A549 (cell line): ENCODE measurements at regions not wholly inside any gene's neighbourhood (a gene's known extent, or its start where the extent isn't known, plus 50 kb on each side); places are given as distances from the start of the nearest gene placed in this dataset.
A peak's percentile ranks its signal among the peaks of the same experiment; 100 is the strongest.

ENCODE experiments used
- ATAC-seq, 2 experiments: fragments of 200-7000 bp in 1 of 2; fragments of >200 bp in 1 of 2; cut with Nextera tagmentation in 1 of 2; cut with Tn5 transposase in 1 of 2; 3 replicates each; pipeline versions ENCODE4 v1.8.0 to v1.9.1; 2018 to 2020; ENCODE audit warnings: mild to moderate bottlenecking in 1 of 2, moderate library complexity in 1 of 2
- CTCF ChIA-PET: fragments of 300-600 bp; sonication (Branson Sonifier 250); formaldehyde crosslinking; extraction: SDS; loops from one replicate; lab custom pipeline; 2021; ENCODE audit warnings: antibody characterized with exemption, inconsistent platforms; lab: Yijun Ruan, JAX
- POLR2A ChIA-PET: fragments of 350-600 bp; formaldehyde crosslinking; extraction: SDS; loops from one replicate; lab custom pipeline; 2021; ENCODE audit warnings: antibody characterized with exemption, inconsistent platforms; lab: Yijun Ruan, JAX
- DNase-seq, 2 experiments: peaks; one replicate each; pipeline versions ENCODE4 v3.0.0 to v3.0.0-alpha.2; 2011 to 2016; ENCODE audit warnings: low read depth in 1 of 2, low spot score in 1 of 2
- FAIRE-seq: peaks from 2 replicates; lab custom pipeline; 2011; peaks lifted over from hg19 to GRCh38; lab: Jason Lieb, UNC
- H3K27ac ChIP-seq, 2 experiments: fragments of >200 bp; sonication (Bioruptor Twin); formaldehyde crosslinking; 3 replicates each; pipeline ENCODE4 v1.5.1; 2016 to 2017
- H3K4me1 ChIP-seq: fragments of >200 bp; sonication (Bioruptor Twin); formaldehyde crosslinking; 3 replicates; pipeline ENCODE4 v1.6.1; 2016
- H3K4me2 ChIP-seq: fragments of >200 bp; sonication (Bioruptor Twin); formaldehyde crosslinking; 3 replicates; pipeline ENCODE4 v1.6.1; 2016
- H3K4me3 ChIP-seq: fragments of >200 bp; sonication (Bioruptor Twin); formaldehyde crosslinking; 3 replicates; pipeline ENCODE4 v1.5.1; 2016
- H3K9me3 ChIP-seq: fragments of >200 bp; sonication (Bioruptor Twin); formaldehyde crosslinking; 3 replicates; pipeline ENCODE4 v1.6.1; 2016
- CTCF ChIP-seq: fragments of >200 bp; sonication (Bioruptor Twin); formaldehyde crosslinking; IDR thresholded peaks from 3 replicates; pipeline ENCODE4 v1.5.1; 2016
- EHMT2 ChIP-seq: fragments of 200-600 bp; sonication (generic); IDR thresholded peaks from 2 replicates; pipeline ENCODE4 v1.6.1; 2016; ENCODE audit warnings: antibody characterized with exemption, low read depth, mild to moderate bottlenecking, moderate library complexity
- GATA3 ChIP-seq: IDR thresholded peaks from 2 replicates; pipeline ENCODE4 v1.6.1; 2012; ENCODE audit warnings: borderline replicate concordance
- HES2 ChIP-seq: fragments of >200 bp; sonication (Bioruptor Twin); formaldehyde crosslinking; IDR thresholded peaks from 2 replicates; pipeline ENCODE4 v1.6.1; 2016
- JUN ChIP-seq, 2 experiments: fragments of >200 bp; sonication (Bioruptor Twin); formaldehyde crosslinking; IDR thresholded peaks; 2 replicates in 1 of 2; 3 replicates in 1 of 2; pipeline ENCODE4 v1.6.1; 2016 to 2017
- KDM1A ChIP-seq: fragments of 200-600 bp; sonication (generic); IDR thresholded peaks from 2 replicates; pipeline ENCODE4 v1.6.1; 2016; ENCODE audit warnings: low read depth, mild to moderate bottlenecking
- MAFK ChIP-seq: fragments of 450-650 bp; IDR thresholded peaks from 2 replicates; pipeline ENCODE4 v1.6.1; 2014; ENCODE audit not compliant: partially characterized antibody
- PBX3 ChIP-seq: IDR thresholded peaks from 2 replicates; pipeline ENCODE4 v1.6.1; 2012
- PHF8 ChIP-seq: fragments of 200-600 bp; sonication (generic); IDR thresholded peaks from 2 replicates; pipeline ENCODE4 v1.6.1; 2016; ENCODE audit warnings: low read depth, mild to moderate bottlenecking, antibody characterized with exemption, moderate library complexity, borderline replicate concordance
- POLR2AphosphoS2 ChIP-seq: conservative IDR thresholded peaks from 2 replicates; pipeline ENCODE4 v1.6.1; 2012; ENCODE audit warnings: low read length, improper control_type of control experiment, inconsistent platforms
- RAD21 ChIP-seq, 2 experiments: fragments of >200 bp in 1 of 2; sonication (Bioruptor Twin) in 1 of 2; formaldehyde crosslinking in 1 of 2; IDR thresholded peaks in 1 of 2; conservative IDR thresholded peaks in 1 of 2; 2 replicates in 1 of 2; 3 replicates in 1 of 2; pipeline ENCODE4 v1.6.1; 2012 to 2018; ENCODE audit warnings: inconsistent platforms in 1 of 2
- RCOR1 ChIP-seq: fragments of 150-350 bp; IDR thresholded peaks from 2 replicates; pipeline ENCODE4 v1.6.1; 2014; ENCODE audit warnings: antibody characterized with exemption, low read length, low read depth
- REST ChIP-seq: fragments of 200-600 bp; sonication (generic); IDR thresholded peaks from 2 replicates; pipeline ENCODE4 v1.6.1; 2016; ENCODE audit warnings: antibody characterized with exemption, mild to moderate bottlenecking, moderate library complexity
- RFX5 ChIP-seq: fragments of 450-650 bp; IDR thresholded peaks from 2 replicates; pipeline ENCODE4 v1.7.1; 2014; ENCODE audit warnings: antibody characterized with exemption, mild to moderate bottlenecking, moderate library complexity
- SMC3 ChIP-seq: fragments of >200 bp; sonication (Bioruptor Twin); formaldehyde crosslinking; IDR thresholded peaks from 3 replicates; pipeline ENCODE4 v1.6.1; 2018; ENCODE audit warnings: inconsistent platforms
- SREBF2 ChIP-seq: fragments of 450-650 bp; IDR thresholded peaks from 2 replicates; pipeline ENCODE4 v1.6.1; 2014; ENCODE audit warnings: mild to moderate bottlenecking, moderate library complexity
- WGBS: methylation state at CpG from one replicate; pipeline ENCODE4 v1.1.6; 2017; ENCODE audit errors: missing lambda C conversion rate; 5-methylcytosine and 5-hydroxymethylcytosine counted together

- FAIRE-seq (no peak), DNase-seq (no peak), ATAC-seq (no peak)
- CTCF ChIA-PET = no interaction called here
- Histone ChIP-seq H3K27ac (no peak overlapping the region), H3K4me1 (no peaks in the 10 kb centered on the region), H3K4me2 (no peak overlapping the region), H3K9me3 (no peaks in the 10 kb centered on the region), H3K4me3 (no peak overlapping the region)
- POLR2A ChIA-PET = no interaction called here
- TF ChIP-seq MAFK (peak; percentile 60), KDM1A (no peak)
- WGBS = 3% methylated on average over 3 of the region's 3 CpGs
Observed at GRCh38 chr6:103587722-103588121, 1272.0 kb downstream of the HACE1 start.

- CTCF ChIA-PET = no interaction called here
- H3K9me3 ChIP-seq = no peaks in the 10 kb centered on the region
Observed at GRCh38 chr6:103578115-103578514, 1281.6 kb downstream of the HACE1 start.

More at GRCh38 chr6:103578115-103578514, 1281.6 kb downstream of the HACE1 start:
- H3K27ac ChIP-seq = no peak overlapping the region
- no peak for ATAC-seq
- no peak overlapping the region for H3K4me3 ChIP-seq
- no peak for FAIRE-seq
- no peak overlapping the region for H3K4me2 ChIP-seq
- WGBS = 5% methylated on average over 3 of the region's 3 CpGs
- no peaks in the 10 kb centered on the region for H3K4me1 ChIP-seq
- POLR2A ChIA-PET = no interaction called here
- TF ChIP-seq GATA3 (no peak), REST (no peak), SMC3 (no peak), SREBF2 (no peak), PHF8 (no peak), POLR2AphosphoS2 (no peak), MAFK (no peak), RAD21 (conservative IDR thresholded peaks at IDR 0.05 in 1 of 2, IDR thresholded peaks at IDR 0.05 in 1 of 2) (no peak), HES2 (no peak), JUN (IDR thresholded peaks at IDR 0.05) (no peak), RCOR1 (no peak), PBX3 (no peak), CTCF (no peak), EHMT2 (no peak), RFX5 (no peak)
- no peak for DNase-seq
